ENCODE measurements at regions not wholly inside any gene's neighbourhood (a gene's known extent, or its start where the extent isn't known, plus 50 kb on each side); places are given as distances from the start of the nearest gene placed in this dataset.
"Not testable (repeated sequence)": the region's sequence is repeated elsewhere in the genome, so short reads cannot be mapped to it uniquely, and the experiment has no call there.

- H3K9me2 ChIP-seq (replicated peaks; ENCODE audit: insufficient read depth); H3K27ac ChIP-seq; H3K4me3 ChIP-seq; H3K36me3 ChIP-seq (replicated peaks; ENCODE audit: insufficient read depth, low read depth); H3K4me1 ChIP-seq (ENCODE audit: insufficient read depth); H4K20me1 ChIP-seq (ENCODE audit: insufficient read depth, poor library complexity, severe bottlenecking); H3K79me2 ChIP-seq; H3K4me2 ChIP-seq; H2AFZ ChIP-seq; DNase-seq (ENCODE audit: low spot score); H3K27me3 ChIP-seq: not testable (repeated sequence)
- WGBS (ENCODE audit: low lambda C conversion rate, missing lambda C conversion rate), result 80% methylated on average over 6 of the region's 6 CpGs
- peaks cover 32% of the 10 kb centered on the region for H3K9me3 ChIP-seq (ENCODE audit: low read depth)
Observed at GRCh38 chr21:10381687-10382060, 139.7 kb upstream of the TPTE start.

GRCh38 chr21:10382135-10382534 is 139.2 kb upstream of the TPTE start:
- H3K4me3 ChIP-seq; H3K27me3 ChIP-seq; DNase-seq (ENCODE audit: low spot score); H3K27ac ChIP-seq; H2AFZ ChIP-seq; H3K36me3 ChIP-seq (replicated peaks; ENCODE audit: insufficient read depth, low read depth); H3K9me2 ChIP-seq (replicated peaks; ENCODE audit: insufficient read depth); H3K4me1 ChIP-seq (ENCODE audit: insufficient read depth); H3K4me2 ChIP-seq; H3K79me2 ChIP-seq; H4K20me1 ChIP-seq (ENCODE audit: insufficient read depth, poor library complexity, severe bottlenecking): not testable (repeated sequence)
- H3K9me3 ChIP-seq (ENCODE audit: low read depth), result peaks cover 32% of the 10 kb centered on the region
- 60% methylated on average over 8 of the region's 8 CpGs for WGBS (ENCODE audit: low lambda C conversion rate, missing lambda C conversion rate)

DNA sequence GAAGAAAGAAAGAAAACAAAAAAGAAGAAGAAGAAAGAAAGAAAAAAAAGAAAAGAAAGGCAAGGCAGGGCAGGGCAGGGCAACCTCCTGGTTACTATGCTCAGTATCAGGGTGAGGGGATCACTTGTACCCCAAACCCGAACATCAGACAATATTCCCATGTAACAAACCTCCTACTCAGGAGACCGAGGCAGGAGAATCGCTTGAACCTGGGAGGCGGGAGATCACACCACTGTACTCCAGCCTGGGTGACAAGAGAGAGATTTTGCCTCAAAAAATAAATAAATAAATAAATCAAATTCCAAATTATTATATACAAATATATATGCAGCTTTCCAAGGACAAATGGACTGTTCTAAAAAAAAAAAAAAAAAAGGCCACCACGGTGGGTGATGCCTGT is 138.8 kb upstream of the TPTE start:
- not testable (repeated sequence) for H3K27me3 ChIP-seq; H3K27ac ChIP-seq; H3K9me2 ChIP-seq (replicated peaks; ENCODE audit: insufficient read depth); H4K20me1 ChIP-seq (ENCODE audit: insufficient read depth, poor library complexity, severe bottlenecking); H2AFZ ChIP-seq; H3K4me1 ChIP-seq (ENCODE audit: insufficient read depth); H3K36me3 ChIP-seq (replicated peaks; ENCODE audit: insufficient read depth, low read depth); H3K4me2 ChIP-seq; H3K79me2 ChIP-seq; H3K4me3 ChIP-seq; DNase-seq (ENCODE audit: low spot score)
- H3K9me3 ChIP-seq (ENCODE audit: low read depth), result peaks cover 31% of the 10 kb centered on the region
- WGBS (ENCODE audit: low lambda C conversion rate, missing lambda C conversion rate), result 53% methylated on average over 5 of the region's 5 CpGs

GRCh38 chr21:10383571-10383970 is 137.8 kb upstream of the TPTE start:
- 78% methylated on average over 10 of the region's 10 CpGs for WGBS (ENCODE audit: low lambda C conversion rate, missing lambda C conversion rate)

GRCh38 chr21:10384304-10384861 is 137.0 kb upstream of the TPTE start:
- WGBS (ENCODE audit: low lambda C conversion rate, missing lambda C conversion rate), result 49% methylated on average over 3 of the region's 3 CpGs
- H3K4me2 ChIP-seq; H2AFZ ChIP-seq; H3K4me3 ChIP-seq; H3K27me3 ChIP-seq; H3K27ac ChIP-seq; H3K4me1 ChIP-seq (ENCODE audit: insufficient read depth); H3K79me2 ChIP-seq; H4K20me1 ChIP-seq (ENCODE audit: insufficient read depth, poor library complexity, severe bottlenecking); H3K9me2 ChIP-seq (replicated peaks; ENCODE audit: insufficient read depth); H3K36me3 ChIP-seq (replicated peaks; ENCODE audit: insufficient read depth, low read depth): not testable (repeated sequence)
- DNase-seq (ENCODE audit: low spot score), result peak; percentile 2
- peaks cover 26% of the 10 kb centered on the region for H3K9me3 ChIP-seq (ENCODE audit: low read depth)

More at GRCh38 chr21:10383571-10383970, 137.8 kb upstream of the TPTE start:
- not testable (repeated sequence) for H2AFZ ChIP-seq; H3K4me2 ChIP-seq; H3K4me3 ChIP-seq; H3K9me2 ChIP-seq (replicated peaks; ENCODE audit: insufficient read depth); H3K4me1 ChIP-seq (ENCODE audit: insufficient read depth); H4K20me1 ChIP-seq (ENCODE audit: insufficient read depth, poor library complexity, severe bottlenecking); H3K36me3 ChIP-seq (replicated peaks; ENCODE audit: insufficient read depth, low read depth); H3K27ac ChIP-seq; H3K79me2 ChIP-seq; H3K27me3 ChIP-seq
- peaks cover 26% of the 10 kb centered on the region for H3K9me3 ChIP-seq (ENCODE audit: low read depth)
- DNase-seq (ENCODE audit: low spot score), result peak; percentile 10

GRCh38 chr21:10385202-10385601 is 136.2 kb upstream of the TPTE start:
- H3K27me3 ChIP-seq; H3K4me1 ChIP-seq (ENCODE audit: insufficient read depth); H3K9me2 ChIP-seq (replicated peaks; ENCODE audit: insufficient read depth); H3K4me2 ChIP-seq; H3K79me2 ChIP-seq; H2AFZ ChIP-seq; H3K36me3 ChIP-seq (replicated peaks; ENCODE audit: insufficient read depth, low read depth); H3K27ac ChIP-seq; H3K4me3 ChIP-seq; H4K20me1 ChIP-seq (ENCODE audit: insufficient read depth, poor library complexity, severe bottlenecking): not testable (repeated sequence)
- peaks cover 25% of the 10 kb centered on the region for H3K9me3 ChIP-seq (ENCODE audit: low read depth)
- WGBS (ENCODE audit: low lambda C conversion rate, missing lambda C conversion rate), result 73% methylated on average over 3 of the region's 3 CpGs
- peak; percentile 7 for DNase-seq (ENCODE audit: low spot score)

DNA sequence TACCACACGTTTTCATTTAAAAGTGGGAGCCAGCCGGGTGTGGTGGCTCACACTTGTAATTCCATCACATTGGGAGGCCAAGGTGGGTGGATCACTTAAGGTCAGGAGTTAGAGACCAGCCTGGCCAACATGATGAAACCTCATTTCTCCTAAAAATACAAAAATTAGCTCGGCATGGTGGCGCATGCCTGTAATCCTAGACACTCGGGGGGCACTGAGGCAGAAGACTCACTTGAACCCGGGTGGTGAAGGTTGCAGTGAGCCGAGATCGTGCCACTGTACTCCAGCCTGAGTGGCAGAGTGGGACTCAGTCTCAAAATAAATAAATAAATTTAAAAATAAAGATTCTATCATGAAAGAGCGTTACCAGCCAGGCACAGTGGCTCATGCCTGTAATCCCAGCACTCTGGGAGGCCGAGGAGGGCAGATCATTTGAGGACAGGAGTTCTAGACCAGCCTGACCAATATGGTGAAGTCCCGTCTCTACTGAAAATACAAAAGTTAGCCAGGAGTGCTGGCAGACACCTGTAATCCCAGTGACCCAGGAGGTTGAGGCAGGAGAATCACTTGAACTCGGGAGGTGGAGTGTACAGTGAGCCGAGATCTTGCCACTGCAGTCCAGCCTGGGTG is 135.4 kb upstream of the TPTE start:
- H4K20me1 ChIP-seq (ENCODE audit: insufficient read depth, poor library complexity, severe bottlenecking); H3K4me2 ChIP-seq; H3K27ac ChIP-seq; H3K36me3 ChIP-seq (replicated peaks; ENCODE audit: insufficient read depth, low read depth); H3K4me3 ChIP-seq; H2AFZ ChIP-seq; H3K79me2 ChIP-seq; H3K4me1 ChIP-seq (ENCODE audit: insufficient read depth); H3K27me3 ChIP-seq; H3K9me2 ChIP-seq (replicated peaks; ENCODE audit: insufficient read depth): not testable (repeated sequence)
- peaks cover 20% of the 10 kb centered on the region for H3K9me3 ChIP-seq (ENCODE audit: low read depth)
- peak; percentile 5 for DNase-seq (ENCODE audit: low spot score)
- 65% methylated on average over 13 of the region's 13 CpGs for WGBS (ENCODE audit: low lambda C conversion rate, missing lambda C conversion rate)

DNA sequence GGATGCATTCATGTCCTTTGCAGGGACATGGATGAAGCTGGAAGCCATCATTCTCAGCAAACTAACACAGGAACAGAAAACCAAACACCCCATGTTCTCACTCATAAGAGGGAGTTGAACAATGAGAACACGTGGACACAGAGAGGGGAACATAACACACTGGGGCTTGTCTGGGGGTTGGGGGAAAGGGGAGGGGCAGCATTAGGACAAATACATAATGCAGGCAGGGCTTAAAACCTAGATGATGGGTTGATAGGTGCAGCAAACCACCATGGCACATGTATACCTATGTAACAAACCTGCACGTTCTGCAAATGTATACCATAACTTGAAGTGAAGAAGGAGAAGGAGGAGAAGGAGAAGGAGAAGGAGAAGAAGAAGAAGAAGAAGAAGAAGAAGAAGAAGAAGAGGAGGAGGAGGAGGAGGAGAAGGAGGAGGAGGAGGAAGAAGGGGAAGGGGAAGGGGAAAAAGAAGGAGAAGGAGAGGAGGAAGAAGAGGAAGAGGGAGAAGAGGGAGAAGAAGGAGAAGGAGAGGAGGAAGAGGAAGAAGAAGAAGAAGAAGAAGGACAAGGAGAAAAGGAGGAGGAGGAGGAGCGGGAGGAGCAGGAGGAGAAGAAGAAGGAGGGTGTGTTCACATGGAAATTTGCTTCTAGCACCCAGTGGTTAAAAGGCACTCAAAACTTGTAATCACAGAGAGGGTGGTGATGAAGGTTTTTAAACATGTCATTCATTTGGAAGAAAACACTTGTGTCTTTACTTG is 133.5 kb upstream of the TPTE start:
- H3K4me1 ChIP-seq (ENCODE audit: insufficient read depth); H3K79me2 ChIP-seq; H3K36me3 ChIP-seq (replicated peaks; ENCODE audit: insufficient read depth, low read depth); H3K27me3 ChIP-seq; H4K20me1 ChIP-seq (ENCODE audit: insufficient read depth, poor library complexity, severe bottlenecking); H2AFZ ChIP-seq; H3K4me3 ChIP-seq; H3K9me2 ChIP-seq (replicated peaks; ENCODE audit: insufficient read depth); H3K27ac ChIP-seq; H3K4me2 ChIP-seq: not testable (repeated sequence)
- peaks cover 14% of the 10 kb centered on the region for H3K9me3 ChIP-seq (ENCODE audit: low read depth)
- 47% methylated on average over 3 of the region's 3 CpGs for WGBS (ENCODE audit: low lambda C conversion rate, missing lambda C conversion rate)
- DNase-seq (ENCODE audit: low spot score), result peak; percentile 3

- H3K36me3 ChIP-seq (replicated peaks; ENCODE audit: insufficient read depth, low read depth); H4K20me1 ChIP-seq (ENCODE audit: insufficient read depth, poor library complexity, severe bottlenecking); H3K4me3 ChIP-seq; H3K9me2 ChIP-seq (replicated peaks; ENCODE audit: insufficient read depth); H3K27me3 ChIP-seq; H3K4me2 ChIP-seq; DNase-seq (ENCODE audit: low spot score); H3K79me2 ChIP-seq; H3K27ac ChIP-seq; H2AFZ ChIP-seq; H3K4me1 ChIP-seq (ENCODE audit: insufficient read depth): not testable (repeated sequence)
- WGBS (ENCODE audit: low lambda C conversion rate, missing lambda C conversion rate), result 63% methylated on average over 9 of the region's 9 CpGs
- peaks cover 14% of the 10 kb centered on the region for H3K9me3 ChIP-seq (ENCODE audit: low read depth)
Observed at GRCh38 chr21:10388625-10389024, 132.8 kb upstream of the TPTE start.

Data from hepatocyte (in vitro differentiated cells).